ENCODE measurements at regions not wholly inside any gene's neighbourhood (a gene's known extent, or its start where the extent isn't known, plus 50 kb on each side); places are given as distances from the start of the nearest gene placed in this dataset.
"Not testable (repeated sequence)": the region's sequence is repeated elsewhere in the genome, so short reads cannot be mapped to it uniquely, and the experiment has no call there.

GRCh38 chr2:198283146-198283545, 478.8 kb downstream of the PLCL1 start:
- no peak overlapping the region for H3K4me3 ChIP-seq
- H3K36me3 ChIP-seq, result no peaks in the 10 kb centered on the region
- H3K27me3 ChIP-seq, result peaks cover 9% of the 10 kb centered on the region
- no peak overlapping the region for H3K27ac ChIP-seq
- DNase-seq (ENCODE audit: low read depth in 1 of 2, low spot score in 1 of 2), result peak in 1 of 2 donors; percentile 41
- TF ChIP-seq CTCF (IDR thresholded peaks at IDR 0.05; ENCODE audit: low read depth, low read length), result no peak
- no peaks in the 10 kb centered on the region for H3K9me3 ChIP-seq (ENCODE audit: low read depth)
- H3K4me1 ChIP-seq (ENCODE audit: low read depth), result no peaks in the 10 kb centered on the region

GRCh38 chr2:198282061-198282460, 477.7 kb downstream of the PLCL1 start:
- Histone ChIP-seq H3K4me3 (no peak overlapping the region), H3K4me1 (ENCODE audit: low read depth) (no peaks in the 10 kb centered on the region), H3K27me3 (peaks cover 9% of the 10 kb centered on the region), H3K9me3 (ENCODE audit: low read depth) (no peaks in the 10 kb centered on the region), H3K27ac (no peak overlapping the region), H3K36me3 (no peaks in the 10 kb centered on the region)
- no peak for TF ChIP-seq CTCF (IDR thresholded peaks at IDR 0.05; ENCODE audit: low read depth, low read length)
- DNase-seq (ENCODE audit: low read depth in 1 of 2, low spot score in 1 of 2), result no peak

GRCh38 chr2:198280145-198280544, 475.8 kb downstream of the PLCL1 start:
- Histone ChIP-seq H3K36me3 (no peaks in the 10 kb centered on the region), H3K4me3 (no peak overlapping the region), H3K9me3 (ENCODE audit: low read depth) (no peaks in the 10 kb centered on the region), H3K27me3 (peaks cover 9% of the 10 kb centered on the region), H3K27ac (no peak overlapping the region), H3K4me1 (ENCODE audit: low read depth) (no peaks in the 10 kb centered on the region)
- DNase-seq (ENCODE audit: low read depth in 1 of 2, low spot score in 1 of 2), result no peak
- no peak for TF ChIP-seq CTCF (IDR thresholded peaks at IDR 0.05; ENCODE audit: low read depth, low read length)

GRCh38 chr2:198279026-198279425, 474.6 kb downstream of the PLCL1 start:
- Histone ChIP-seq H3K4me1 (ENCODE audit: low read depth) (no peaks in the 10 kb centered on the region), H3K9me3 (ENCODE audit: low read depth) (no peaks in the 10 kb centered on the region), H3K4me3 (no peak overlapping the region), H3K36me3 (no peaks in the 10 kb centered on the region), H3K27me3 (peaks cover 9% of the 10 kb centered on the region), H3K27ac (no peak overlapping the region)
- no peak for TF ChIP-seq CTCF (IDR thresholded peaks at IDR 0.05; ENCODE audit: low read depth, low read length)
- no peak for DNase-seq (ENCODE audit: low read depth in 1 of 2, low spot score in 1 of 2)

GRCh38 chr2:198277181-198277580, 472.8 kb downstream of the PLCL1 start:
- no peak for TF ChIP-seq CTCF (IDR thresholded peaks at IDR 0.05; ENCODE audit: low read depth, low read length)
- DNase-seq (ENCODE audit: low read depth in 1 of 2, low spot score in 1 of 2), result no peak
- Histone ChIP-seq H3K36me3 (no peaks in the 10 kb centered on the region), H3K4me1 (ENCODE audit: low read depth) (no peaks in the 10 kb centered on the region), H3K9me3 (ENCODE audit: low read depth) (no peaks in the 10 kb centered on the region), H3K4me3 (no peak overlapping the region), H3K27me3 (no peaks in the 10 kb centered on the region), H3K27ac (no peak overlapping the region)

- TF ChIP-seq CTCF (IDR thresholded peaks at IDR 0.05; ENCODE audit: low read depth, low read length), result no peak
- Histone ChIP-seq H3K36me3 (no peaks in the 10 kb centered on the region), H3K27me3 (no peaks in the 10 kb centered on the region), H3K4me3 (no peak overlapping the region), H3K27ac (no peak overlapping the region), H3K4me1 (ENCODE audit: low read depth) (no peaks in the 10 kb centered on the region), H3K9me3 (ENCODE audit: low read depth) (no peaks in the 10 kb centered on the region)
- DNase-seq (ENCODE audit: low read depth in 1 of 2, low spot score in 1 of 2), result peak in 1 of 2 donors; percentile 47
These were observed 469.3 kb downstream of the PLCL1 start for GRCh38 chr2:198273660-198274059.

GRCh38 chr2:198270157-198270556, 465.8 kb downstream of the PLCL1 start:
- not testable (repeated sequence) for DNase-seq (ENCODE audit: low read depth in 1 of 2, low spot score in 1 of 2); H3K4me1 ChIP-seq (ENCODE audit: low read depth); H3K36me3 ChIP-seq; H3K4me3 ChIP-seq; H3K27ac ChIP-seq; H3K9me3 ChIP-seq (ENCODE audit: low read depth); H3K27me3 ChIP-seq

Data from cardiac muscle cell (in vitro differentiated cells and primary cell).